Superior temporal gyrus (tissue), 1 donor: ENCODE measurements at regions not wholly inside any gene's neighbourhood (a gene's known extent, or its start where the extent isn't known, plus 50 kb on each side); places are given as distances from the start of the nearest gene placed in this dataset.
"Not testable (repeated sequence)": the region's sequence is repeated elsewhere in the genome, so short reads cannot be mapped to it uniquely, and the experiment has no call there.

Source experiments
- DNase-seq: peaks from one replicate; pipeline ENCODE4 v3.0.0-alpha.2; 2016; ENCODE audit errors: extremely low spot score

GRCh38 chr2:52710810-52711618, 1056.6 kb upstream of the CHAC2 start:
- no peak for DNase-seq

- DNase-seq, result no peak
Observed at GRCh38 chr2:52704251-52704650, 1063.4 kb upstream of the CHAC2 start.

- no peak for DNase-seq
Observed at GRCh38 chr2:52703004-52703403, 1064.6 kb upstream of the CHAC2 start.

GRCh38 chr2:52698408-52698807, 1069.2 kb upstream of the CHAC2 start:
- peak; percentile 29 for DNase-seq

GRCh38 chr2:52697690-52698089, 1069.9 kb upstream of the CHAC2 start:
- no peak for DNase-seq

- DNase-seq, result no peak
Observed at GRCh38 chr2:52695731-52696130, 1071.9 kb upstream of the CHAC2 start.

- no peak for DNase-seq
Observed at GRCh38 chr2:52686935-52687334, 1080.7 kb upstream of the CHAC2 start.

GRCh38 chr2:52676056-52676455, 1091.5 kb upstream of the CHAC2 start:
- DNase-seq, result no peak

- DNase-seq, result no peak
Observed at GRCh38 chr2:52668724-52669123, 1098.9 kb upstream of the CHAC2 start.

GRCh38 chr2:52659546-52659945, 1108.1 kb upstream of the CHAC2 start:
- DNase-seq, result no peak

GRCh38 chr2:52658598-52658997, 1109.0 kb upstream of the CHAC2 start:
- DNase-seq, result no peak

- no peak for DNase-seq
Observed at GRCh38 chr2:52639692-52640091, 1127.9 kb upstream of the CHAC2 start.

- no peak for DNase-seq
Observed at GRCh38 chr2:52632543-52632942, 1135.1 kb upstream of the CHAC2 start.

GRCh38 chr2:52629944-52630343, 1137.7 kb upstream of the CHAC2 start:
- no peak for DNase-seq

- no peak for DNase-seq
Observed at GRCh38 chr2:52629531-52629930, 1138.1 kb upstream of the CHAC2 start.

GRCh38 chr2:52622266-52622665, 1145.3 kb upstream of the CHAC2 start:
- peak; percentile 18 for DNase-seq

GRCh38 chr2:52613064-52613463, 1154.5 kb upstream of the CHAC2 start:
- no peak for DNase-seq

GRCh38 chr2:52611759-52612158, 1155.8 kb upstream of the CHAC2 start:
- no peak for DNase-seq

- no peak for DNase-seq
Observed at GRCh38 chr2:52608030-52608429, 1159.6 kb upstream of the CHAC2 start.

- DNase-seq, result no peak
Observed at GRCh38 chr2:52597346-52597745, 1170.3 kb upstream of the CHAC2 start.

GRCh38 chr2:52594026-52594425, 1173.6 kb upstream of the CHAC2 start:
- DNase-seq, result no peak

- DNase-seq, result not testable (repeated sequence)
Observed at GRCh38 chr2:52584071-52584470, 1183.5 kb upstream of the CHAC2 start.

- no peak for DNase-seq
Observed at GRCh38 chr2:52572469-52572894, 1195.1 kb upstream of the CHAC2 start.
